Endothelial cell (in vitro differentiated cells): ENCODE measurements at regions not wholly inside any gene's neighbourhood (a gene's known extent, or its start where the extent isn't known, plus 50 kb on each side); places are given as distances from the start of the nearest gene placed in this dataset.
"Not testable (repeated sequence)": the region's sequence is repeated elsewhere in the genome, so short reads cannot be mapped to it uniquely, and the experiment has no call there.

Experiments
- DNase-seq: peaks from one replicate; pipeline ENCODE4 v3.0.0; 2021; ENCODE audit warnings: low spot score
- H3K27ac Mint-ChIP-seq: one replicate; pipeline ENCODE4 v1.8.0; 2021; ENCODE audit warnings: mixed read lengths, inconsistent platforms; ENCODE audit not compliant: unreplicated experiment
- H3K27me3 Mint-ChIP-seq: one replicate; pipeline ENCODE4 v1.8.0; 2021; ENCODE audit warnings: mild to moderate bottlenecking, moderate library complexity, mixed read lengths, inconsistent platforms; ENCODE audit not compliant: unreplicated experiment
- H3K36me3 Mint-ChIP-seq: one replicate; pipeline ENCODE4 v1.8.0; 2021; ENCODE audit warnings: mild to moderate bottlenecking, low read depth, mixed read lengths, inconsistent platforms; ENCODE audit not compliant: unreplicated experiment
- H3K4me1 Mint-ChIP-seq: one replicate; pipeline ENCODE4 v1.8.0; 2021; ENCODE audit warnings: mild to moderate bottlenecking, mixed read lengths, inconsistent platforms; ENCODE audit not compliant: unreplicated experiment
- H3K4me3 Mint-ChIP-seq: one replicate; pipeline ENCODE4 v1.8.0; 2021; ENCODE audit warnings: mild to moderate bottlenecking, mixed read lengths, inconsistent platforms; ENCODE audit not compliant: unreplicated experiment
- H3K9me3 Mint-ChIP-seq: one replicate; pipeline ENCODE4 v1.8.0; 2021; ENCODE audit warnings: mixed read lengths, inconsistent platforms; ENCODE audit not compliant: unreplicated experiment
- CTCF ChIP-seq: fragments of 200-600 bp; sonication (generic); IDR thresholded peaks from one replicate; pipeline ENCODE4 v1.5.0; 2021; ENCODE audit warnings: antibody characterized with exemption; ENCODE audit not compliant: unreplicated experiment

GRCh38 chr15:83335542-83335941 is 51.1 kb upstream of the BNC1 start:
- H3K4me1 Mint-ChIP-seq, H3K36me3 Mint-ChIP-seq, H3K9me3 Mint-ChIP-seq, H3K27me3 Mint-ChIP-seq, H3K27ac Mint-ChIP-seq, DNase-seq, H3K4me3 Mint-ChIP-seq: not testable (repeated sequence)

- TF ChIP-seq CTCF, result no peak
- Mint-ChIP-seq H3K27ac (no peak overlapping the region), H3K9me3 (no peaks in the 10 kb centered on the region), H3K4me1 (peaks cover 8% of the 10 kb centered on the region), H3K27me3 (no peaks in the 10 kb centered on the region), H3K4me3 (no peak overlapping the region), H3K36me3 (no peaks in the 10 kb centered on the region)
- DNase-seq, result no peak
These were observed 54.9 kb upstream of the BNC1 start for GRCh38 chr15:83339396-83339795.

- H3K4me3 Mint-ChIP-seq, result no peak overlapping the region
- peaks cover 8% of the 10 kb centered on the region for H3K4me1 Mint-ChIP-seq
- H3K27me3 Mint-ChIP-seq, result no peaks in the 10 kb centered on the region
- no peak overlapping the region for H3K27ac Mint-ChIP-seq
- no peak for DNase-seq
- TF ChIP-seq CTCF, result no peak
- H3K36me3 Mint-ChIP-seq, result no peaks in the 10 kb centered on the region
- H3K9me3 Mint-ChIP-seq, result no peaks in the 10 kb centered on the region
These were observed 55.6 kb upstream of the BNC1 start for GRCh38 chr15:83340087-83340486.

- H3K36me3 Mint-ChIP-seq, result no peaks in the 10 kb centered on the region
- H3K4me3 Mint-ChIP-seq, result no peak overlapping the region
- no peak for DNase-seq
- H3K27ac Mint-ChIP-seq, result no peak overlapping the region
- H3K9me3 Mint-ChIP-seq, result no peaks in the 10 kb centered on the region
- no peak for TF ChIP-seq CTCF
- H3K4me1 Mint-ChIP-seq, result no peaks in the 10 kb centered on the region
- H3K27me3 Mint-ChIP-seq, result peaks cover 3% of the 10 kb centered on the region
These were observed 61.9 kb upstream of the BNC1 start for GRCh38 chr15:83346342-83346741.

GRCh38 chr15:83352119-83352518 is 67.7 kb upstream of the BNC1 start:
- Mint-ChIP-seq H3K4me1 (peaks cover 7% of the 10 kb centered on the region), H3K9me3 (no peaks in the 10 kb centered on the region), H3K27me3 (peaks cover 3% of the 10 kb centered on the region), H3K4me3 (no peak overlapping the region), H3K27ac (no peak overlapping the region), H3K36me3 (no peaks in the 10 kb centered on the region)
- TF ChIP-seq CTCF, result no peak
- DNase-seq, result no peak
